Esophagus squamous epithelium (tissue), 5 donors: ENCODE measurements at regions not wholly inside any gene's neighbourhood (a gene's known extent, or its start where the extent isn't known, plus 50 kb on each side); places are given as distances from the start of the nearest gene placed in this dataset.
A peak's percentile ranks its signal among the peaks of the same experiment; 100 is the strongest.
"Not testable (repeated sequence)": the region's sequence is repeated elsewhere in the genome, so short reads cannot be mapped to it uniquely, and the experiment has no call there.

Experiments used
- DNase-seq: peaks from one replicate; lab custom pipeline; 2025; lab: John Stamatoyannopoulos, UW
- H3K27ac ChIP-seq, 4 donors: fragments of 200-600 bp; sonication (generic); one replicate each; pipeline ENCODE4 v1.5.1; 2016 to 2019; ENCODE audit warnings: mild to moderate bottlenecking in 1 of 4
- H3K27me3 ChIP-seq, 4 donors: fragments of 200-600 bp; sonication (generic); 1 replicate in 3 of 4; 2 replicates in 1 of 4; pipeline versions ENCODE4 v1.5.1 to v1.6.0; 2017 to 2021; ENCODE audit warnings: antibody characterized with exemption in 1 of 4
- H3K36me3 ChIP-seq, 3 donors: fragments of 200-600 bp; sonication (generic); one replicate each; pipeline ENCODE4 v1.5.1; 2016 to 2019
- H3K4me1 ChIP-seq, 3 donors: fragments of 200-600 bp; sonication (generic); one replicate each; pipeline ENCODE4 v1.5.1; 2017 to 2019
- H3K4me3 ChIP-seq, 4 donors: fragments of 200-600 bp; sonication (generic); 1 replicate in 3 of 4; 2 replicates in 1 of 4; pipeline ENCODE4 v1.5.1; 2016 to 2019; ENCODE audit warnings: mild to moderate bottlenecking in 2 of 4, moderate library complexity in 1 of 4
- H3K9me3 ChIP-seq, 3 donors: fragments of 200-600 bp; sonication (generic); one replicate each; pipeline ENCODE4 v1.5.1; 2016 to 2019
- POLR2A ChIP-seq, 4 donors: fragments of 450-650 bp; IDR thresholded peaks; one replicate each; pipeline ENCODE4 v1.6.1; 2017; ENCODE audit warnings: antibody characterized with exemption in 4 of 4, mild to moderate bottlenecking in 4 of 4, moderate library complexity in 3 of 4
- WGBS, 2 donors: methylation state at CpG; one replicate each; pipeline ENCODE4 v1.1.5; 2018; 5-methylcytosine and 5-hydroxymethylcytosine counted together
- intact Hi-C: fragments of 100-400 bp; cut with DNase I; formaldehyde crosslinking; loops from one replicate; pipeline ENCODE4 v1.15.0; 2022
- TF ChIP-seq, protein P1 (sequence below), 6 experiments: fragments of 450-650 bp in 4 of 6; fragments of 200-600 bp in 2 of 6; sonication (generic) in 2 of 6; IDR thresholded peaks; one replicate each; pipeline ENCODE4 v1.5.1; 2016 to 2019; ENCODE audit warnings: antibody characterized with exemption in 6 of 6, mild to moderate bottlenecking in 4 of 6, moderate library complexity in 4 of 6
- donor health status: DM: yes; HTN: yes; CAD: no.

DNA sequence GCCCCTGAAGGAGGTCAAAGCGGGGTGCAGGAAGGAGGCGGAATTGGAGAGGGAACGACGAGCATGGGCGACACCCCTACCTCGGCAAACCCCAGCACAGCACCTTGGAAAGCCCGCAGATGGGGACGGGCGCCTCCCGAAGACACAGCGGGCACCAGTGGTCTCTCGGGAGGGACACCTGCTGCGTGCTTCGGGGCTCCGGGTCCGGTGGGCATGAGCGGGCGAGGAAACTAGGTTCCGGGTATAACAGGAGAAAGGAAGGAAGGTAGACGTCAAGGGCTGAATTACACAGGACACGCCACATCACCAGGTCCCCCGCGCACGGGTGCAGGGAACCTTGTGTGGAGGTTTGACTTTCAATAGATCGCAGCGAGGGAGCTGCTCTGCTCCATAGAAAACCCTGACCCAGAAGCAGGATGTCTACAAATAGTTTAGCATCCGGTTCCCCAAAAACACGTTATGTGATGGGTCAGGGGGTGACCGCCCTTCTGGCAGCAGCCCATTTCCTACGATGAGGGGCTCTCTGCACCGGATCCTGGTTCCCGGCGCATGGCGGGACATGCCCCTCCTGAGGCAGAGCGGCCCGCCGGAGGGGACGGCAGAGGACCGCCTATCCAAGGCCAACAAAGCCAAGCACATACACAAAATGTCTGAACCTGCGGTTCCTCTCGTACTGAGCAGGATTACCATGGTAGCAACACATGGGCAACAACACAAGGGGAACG, 196.9 kb downstream of the ALG10 start:
- peak overlapping the region in 3 of 4 donors; percentile 33 to 43 (median 34) for H3K4me3 ChIP-seq
- intact Hi-C loops = loop anchor here (10.0 kb wide), 1 partner anchor 94 kb away; no protein-coding TSS in a partner anchor
- no peaks in the 10 kb centered on the region for H3K36me3 ChIP-seq
- TF ChIP-seq, protein P1, sequence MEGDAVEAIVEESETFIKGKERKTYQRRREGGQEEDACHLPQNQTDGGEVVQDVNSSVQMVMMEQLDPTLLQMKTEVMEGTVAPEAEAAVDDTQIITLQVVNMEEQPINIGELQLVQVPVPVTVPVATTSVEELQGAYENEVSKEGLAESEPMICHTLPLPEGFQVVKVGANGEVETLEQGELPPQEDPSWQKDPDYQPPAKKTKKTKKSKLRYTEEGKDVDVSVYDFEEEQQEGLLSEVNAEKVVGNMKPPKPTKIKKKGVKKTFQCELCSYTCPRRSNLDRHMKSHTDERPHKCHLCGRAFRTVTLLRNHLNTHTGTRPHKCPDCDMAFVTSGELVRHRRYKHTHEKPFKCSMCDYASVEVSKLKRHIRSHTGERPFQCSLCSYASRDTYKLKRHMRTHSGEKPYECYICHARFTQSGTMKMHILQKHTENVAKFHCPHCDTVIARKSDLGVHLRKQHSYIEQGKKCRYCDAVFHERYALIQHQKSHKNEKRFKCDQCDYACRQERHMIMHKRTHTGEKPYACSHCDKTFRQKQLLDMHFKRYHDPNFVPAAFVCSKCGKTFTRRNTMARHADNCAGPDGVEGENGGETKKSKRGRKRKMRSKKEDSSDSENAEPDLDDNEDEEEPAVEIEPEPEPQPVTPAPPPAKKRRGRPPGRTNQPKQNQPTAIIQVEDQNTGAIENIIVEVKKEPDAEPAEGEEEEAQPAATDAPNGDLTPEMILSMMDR (IDR thresholded peaks at IDR 0.05) = no peak
- no peak for TF ChIP-seq POLR2A (IDR thresholded peaks at IDR 0.05)
- H3K27ac ChIP-seq = no peak overlapping the region
- peaks cover 0 to 12% (median 0%) of the 10 kb centered on the region in 3 donors for H3K4me1 ChIP-seq
- 49 to 65% methylated on average over 19 to 35 of the region's 42 CpGs for WGBS, 2 donors
- no peaks in the 10 kb centered on the region for H3K9me3 ChIP-seq
- peaks cover 0 to 14% (median 0%) of the 10 kb centered on the region in 4 donors for H3K27me3 ChIP-seq
- no peak for DNase-seq

DNA sequence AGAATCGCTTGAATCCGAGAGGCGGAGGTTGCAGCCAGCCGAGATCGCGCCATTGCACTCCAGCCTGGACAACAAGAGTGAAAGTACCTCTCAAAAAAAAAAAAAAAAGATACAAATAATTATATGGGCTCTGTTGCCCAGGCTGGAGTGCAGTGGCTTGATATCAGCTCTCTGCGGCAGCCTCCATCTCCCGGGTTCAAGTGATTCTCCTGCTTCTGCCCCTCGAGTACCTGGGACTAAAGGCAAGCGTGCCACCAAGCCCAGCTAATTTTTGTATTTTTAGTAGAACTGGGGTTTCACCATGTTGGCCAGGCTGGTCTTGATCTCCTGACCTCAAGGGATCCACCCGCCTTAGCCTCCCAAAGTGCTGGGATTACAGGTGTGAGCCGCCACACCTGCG, 197.8 kb downstream of the ALG10 start:
- DNase-seq = not testable (repeated sequence)
- 89 to 95% methylated on average over 10 to 13 of the region's 13 CpGs for WGBS, 2 donors

DNA sequence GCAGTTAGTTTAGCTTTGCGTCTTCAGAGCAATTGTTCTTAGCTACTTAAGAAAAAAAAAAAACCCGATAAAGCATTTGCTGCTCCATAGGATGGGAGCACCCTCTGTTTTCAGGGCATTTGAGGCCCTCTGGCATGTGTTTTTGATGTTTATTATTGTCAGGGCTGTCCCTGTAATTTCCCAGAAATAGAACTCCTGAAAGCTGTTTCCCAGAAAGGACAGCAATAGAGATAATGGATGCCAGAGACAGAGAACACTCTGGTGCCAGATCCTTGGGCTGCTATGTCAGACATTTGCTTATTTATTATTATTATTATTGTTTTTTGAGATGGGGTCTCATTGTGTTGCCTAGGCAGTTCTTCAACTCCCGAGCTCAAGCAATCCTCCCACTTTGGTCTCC, 201.3 kb downstream of the ALG10 start:
- DNase-seq = no peak
- intact Hi-C loops = no loop called here
- H3K9me3 ChIP-seq = peaks cover 0 to 8% (median 0%) of the 10 kb centered on the region in 3 donors
- WGBS, 2 donors = 66 to 67% methylated on average over 3 of the region's 3 CpGs
- no peak overlapping the region for H3K4me3 ChIP-seq
- peaks cover 0 to 5% (median 0%) of the 10 kb centered on the region in 3 donors for H3K4me1 ChIP-seq
- H3K36me3 ChIP-seq = no peaks in the 10 kb centered on the region
- peaks cover 0 to 13% (median 0%) of the 10 kb centered on the region in 4 donors for H3K27me3 ChIP-seq
- H3K27ac ChIP-seq = no peak overlapping the region
- TF ChIP-seq POLR2A (IDR thresholded peaks at IDR 0.05) = no peak
- TF ChIP-seq, protein P1 (IDR thresholded peaks at IDR 0.05) = no peak

More for the DNA sequence above, 197.8 kb downstream of the ALG10 start:
- peaks cover 0 to 12% (median 0%) of the 10 kb centered on the region in 3 donors for H3K4me1 ChIP-seq
- intact Hi-C loops, H3K9me3 ChIP-seq, H3K36me3 ChIP-seq, H3K4me3 ChIP-seq, H3K27ac ChIP-seq: not testable (repeated sequence)
- H3K27me3 ChIP-seq = peaks cover 0 to 14% (median 0%) of the 10 kb centered on the region in 4 donors

DNA sequence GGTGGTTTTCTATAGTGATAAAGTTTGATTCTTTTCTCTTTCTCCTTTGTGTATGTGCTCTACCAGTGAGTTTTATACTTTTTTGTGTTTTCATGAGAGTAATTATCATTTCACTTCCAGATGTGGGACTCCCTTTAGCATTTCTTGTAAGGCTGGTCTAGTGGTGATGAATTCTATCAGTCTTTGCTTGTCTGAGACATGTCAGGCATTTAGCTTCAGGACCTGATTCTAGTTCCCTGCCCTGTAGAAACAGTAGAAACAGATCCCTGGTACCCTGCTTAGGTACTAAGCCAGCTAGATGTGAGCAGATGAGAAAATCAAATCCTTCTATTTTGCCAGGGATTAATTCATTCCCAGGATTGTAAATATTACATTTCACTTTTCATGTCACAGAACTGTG, 203.7 kb downstream of the ALG10 start:
- DNase-seq, H3K4me1 ChIP-seq: not testable (repeated sequence)

DNA sequence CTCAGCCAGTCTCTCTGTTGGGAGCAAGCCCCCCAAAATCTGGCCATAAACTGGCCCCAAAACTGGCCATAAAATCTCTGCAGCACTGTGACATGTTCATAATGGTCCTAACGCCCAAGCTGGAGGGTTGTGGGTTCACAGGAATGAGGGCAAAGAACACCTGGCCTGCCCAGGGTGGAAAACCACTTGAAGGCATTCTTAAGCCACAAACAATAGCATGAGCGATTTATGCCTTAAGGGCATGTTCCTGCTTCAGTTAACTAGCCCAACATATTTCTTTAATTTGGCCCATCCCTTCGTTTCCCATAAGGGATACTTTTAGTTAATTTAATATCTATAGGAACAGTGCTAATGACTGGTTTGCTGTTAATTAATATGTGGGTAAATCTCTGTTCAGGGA, 205.8 kb downstream of the ALG10 start:
- H3K4me1 ChIP-seq, H3K27me3 ChIP-seq, DNase-seq, H3K27ac ChIP-seq, H3K36me3 ChIP-seq, intact Hi-C loops, H3K4me3 ChIP-seq: not testable (repeated sequence)
- H3K9me3 ChIP-seq = peaks cover 0 to 15% (median 0%) of the 10 kb centered on the region in 3 donors
- 29 to 46% methylated on average over 3 of the region's 3 CpGs for WGBS, 2 donors

More for the DNA sequence above, 203.7 kb downstream of the ALG10 start:
- H3K27ac ChIP-seq, intact Hi-C loops, H3K9me3 ChIP-seq, H3K27me3 ChIP-seq, H3K36me3 ChIP-seq, H3K4me3 ChIP-seq: not testable (repeated sequence)

DNA sequence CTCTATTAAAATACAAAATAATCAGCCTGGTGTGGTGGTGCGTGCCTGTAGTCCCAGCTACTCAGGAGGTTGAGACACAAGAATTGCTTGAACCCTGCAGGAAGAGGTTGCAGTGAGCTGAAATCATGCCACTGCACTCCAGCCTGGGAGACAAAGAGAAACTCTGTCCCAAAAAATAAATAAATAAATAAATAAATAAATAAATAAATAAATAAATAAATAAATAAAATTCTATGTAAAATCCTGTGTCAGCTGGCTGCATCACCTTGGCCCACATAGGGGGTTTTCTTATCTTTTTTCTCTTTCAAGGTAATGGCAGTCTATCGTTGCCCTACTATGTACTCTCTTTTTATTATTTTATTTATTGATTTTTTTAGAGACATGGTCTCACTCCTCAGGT, 206.7 kb downstream of the ALG10 start:
- H3K4me3 ChIP-seq, DNase-seq, H3K27me3 ChIP-seq, H3K27ac ChIP-seq, intact Hi-C loops, H3K36me3 ChIP-seq, H3K4me1 ChIP-seq: not testable (repeated sequence)
- 76 to 78% methylated on average over 2 of the region's 2 CpGs for WGBS, 2 donors
- H3K9me3 ChIP-seq = peaks cover 0 to 15% (median 0%) of the 10 kb centered on the region in 3 donors

DNA sequence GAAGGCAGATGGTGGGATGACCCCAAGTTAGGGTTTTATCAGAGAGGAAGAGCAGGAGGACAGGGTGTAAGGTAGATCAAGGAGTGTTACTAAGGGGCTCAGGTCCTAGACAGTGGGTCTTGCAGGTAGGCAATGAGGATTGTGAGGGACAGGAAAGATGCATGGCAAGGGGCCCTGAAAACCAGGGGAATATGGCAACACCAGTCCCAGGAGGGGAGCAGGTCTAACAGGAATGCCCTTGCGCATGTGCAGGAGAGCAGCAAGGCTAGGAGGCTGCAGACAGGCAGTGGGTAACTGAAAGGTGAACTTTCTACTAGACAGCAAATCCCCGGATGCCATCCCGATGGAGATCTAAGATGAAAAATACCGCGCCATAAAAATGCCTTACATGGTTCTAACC, 211.3 kb downstream of the ALG10 start:
- H3K27me3 ChIP-seq = no peaks in the 10 kb centered on the region

More for the DNA sequence above, 211.3 kb downstream of the ALG10 start:
- no peak for DNase-seq
- Histone ChIP-seq H3K4me1 (no peaks in the 10 kb centered on the region), H3K9me3 (peaks cover 0 to 7% (median 0%) of the 10 kb centered on the region in 3 donors), H3K27ac (no peak overlapping the region), H3K36me3 (no peaks in the 10 kb centered on the region), H3K4me3 (no peak overlapping the region)
- TF ChIP-seq, protein P1 (IDR thresholded peaks at IDR 0.05) = no peak
- no peak for TF ChIP-seq POLR2A (IDR thresholded peaks at IDR 0.05)
- intact Hi-C loops = no loop called here
- WGBS, 2 donors = 85 to 89% methylated on average over 5 of the region's 5 CpGs
